GM23338 (cell line): ENCODE measurements at regions not wholly inside any gene's neighbourhood (a gene's known extent, or its start where the extent isn't known, plus 50 kb on each side); places are given as distances from the start of the nearest gene placed in this dataset.

Experiments
- ATAC-seq: fragments of 200-7000 bp; cut with Tn5 transposase; 3 replicates; pipeline ENCODE4 v1.9.1; 2020
- DNase-seq: peaks from one replicate; pipeline ENCODE4 v3.0.0-alpha.2; 2015; ENCODE audit warnings: low spot score
- H2AFZ ChIP-seq: fragments of 200-600 bp; sonication (generic); 2 replicates; pipeline ENCODE4 v1.8.0; 2016; ENCODE audit warnings: antibody characterized with exemption, mild to moderate bottlenecking, moderate library complexity
- H3F3A ChIP-seq: fragments of 200-600 bp; sonication (generic); replicated peaks from 2 replicates; pipeline ENCODE4 v1.8.0; 2017; ENCODE audit warnings: antibody characterized with exemption, mixed run types, low read depth
- H3K27ac ChIP-seq: fragments of 200-600 bp; sonication (generic); 2 replicates; pipeline ENCODE4 v1.6.1; 2016; ENCODE audit warnings: low read depth
- H3K27me3 ChIP-seq: fragments of 200-600 bp; sonication (generic); 2 replicates; pipeline ENCODE4 v1.8.0; 2016; ENCODE audit warnings: mild to moderate bottlenecking, mixed run types, moderate library complexity; ENCODE audit not compliant: insufficient read depth
- H3K36me3 ChIP-seq: fragments of 200-600 bp; sonication (generic); 2 replicates; pipeline ENCODE4 v1.8.0; 2016; ENCODE audit warnings: mild to moderate bottlenecking; ENCODE audit not compliant: insufficient read depth
- H3K4me1 ChIP-seq: fragments of 200-600 bp; sonication (generic); 2 replicates; pipeline ENCODE4 v1.8.0; 2016; ENCODE audit warnings: mild to moderate bottlenecking, moderate library complexity; ENCODE audit not compliant: insufficient read depth
- H3K4me2 ChIP-seq: fragments of 200-600 bp; sonication (generic); 2 replicates; pipeline ENCODE4 v1.7.1; 2017; ENCODE audit warnings: mixed run types
- H3K4me3 ChIP-seq: fragments of 200-600 bp; sonication (generic); 2 replicates; pipeline ENCODE4 v1.6.1; 2016; ENCODE audit warnings: mixed run types
- H3K79me2 ChIP-seq: fragments of 200-600 bp; sonication (generic); replicated peaks from 2 replicates; pipeline ENCODE4 v1.8.0; 2017; ENCODE audit warnings: mild to moderate bottlenecking; ENCODE audit not compliant: insufficient read depth
- H3K9me2 ChIP-seq: fragments of 200-600 bp; sonication (generic); 2 replicates; pipeline ENCODE4 v1.8.0; 2017; ENCODE audit not compliant: insufficient read depth
- H4K20me1 ChIP-seq: fragments of 200-600 bp; sonication (generic); replicated peaks from 2 replicates; pipeline ENCODE4 v1.8.0; 2017; ENCODE audit warnings: mild to moderate bottlenecking; ENCODE audit not compliant: insufficient read depth
- H3K27ac Mint-ChIP-seq: 2 replicates; pipeline ENCODE4 v1.8.0; 2020; ENCODE audit warnings: inconsistent platforms, mild to moderate bottlenecking, moderate library complexity, mixed read lengths
- H3K27me3 Mint-ChIP-seq: 3 replicates; pipeline ENCODE4 v1.8.0; 2022; ENCODE audit warnings: low read depth, mild to moderate bottlenecking, moderate library complexity, mixed read lengths, inconsistent platforms; ENCODE audit not compliant: insufficient read depth, poor library complexity
- H3K36me3 Mint-ChIP-seq: 3 replicates; pipeline ENCODE4 v1.8.0; 2021; ENCODE audit warnings: low read depth, mild to moderate bottlenecking, inconsistent platforms, moderate library complexity, mixed read lengths
- H3K4me1 Mint-ChIP-seq: 3 replicates; pipeline ENCODE4 v1.8.0; 2020; ENCODE audit warnings: mild to moderate bottlenecking, inconsistent platforms, mixed read lengths
- H3K4me3 Mint-ChIP-seq: 3 replicates; pipeline ENCODE4 v1.8.0; 2021; ENCODE audit warnings: moderate library complexity, mild to moderate bottlenecking, inconsistent platforms, mixed read lengths
- H3K9me3 Mint-ChIP-seq: 3 replicates; pipeline ENCODE4 v1.8.0; 2020; ENCODE audit warnings: moderate library complexity, mild to moderate bottlenecking, inconsistent platforms, mixed read lengths
- CREB1 ChIP-seq: fragments of 250-450 bp; sonication (Bioruptor Pico); IDR thresholded peaks from 2 replicates; pipeline ENCODE4 v1.5.0; 2020; ENCODE audit warnings: low read depth, mild to moderate bottlenecking, moderate library complexity
- CTCF ChIP-seq, 2 experiments: fragments of 200-600 bp in 1 of 2; sonication (generic) in 1 of 2; conservative IDR thresholded peaks; 2 replicates each; pipeline versions ENCODE4 v1.5.1 to v1.6.1; 2016 to 2017; ENCODE audit warnings: antibody characterized with exemption in 2 of 2, low read depth in 2 of 2, mild to moderate bottlenecking in 2 of 2, moderate library complexity in 1 of 2
- ETS1 ChIP-seq: IDR thresholded peaks from 2 replicates; pipeline ENCODE4 v1.6.1; 2016; ENCODE audit warnings: antibody characterized with exemption
- EZH2 ChIP-seq: fragments of 200-600 bp; sonication (generic); IDR thresholded peaks from one replicate; pipeline ENCODE4 v1.8.0; 2017; ENCODE audit warnings: antibody characterized with exemption, mild to moderate bottlenecking, low read depth; ENCODE audit not compliant: unreplicated experiment
- EZH2phosphoT487 ChIP-seq: fragments of 200-600 bp; sonication (generic); IDR thresholded peaks from one replicate; pipeline ENCODE4 v1.8.1; 2018; ENCODE audit warnings: antibody characterized with exemption; ENCODE audit not compliant: unreplicated experiment
- REST ChIP-seq: IDR thresholded peaks from one replicate; pipeline ENCODE4 v1.6.1; 2018; ENCODE audit warnings: antibody characterized with exemption; ENCODE audit not compliant: unreplicated experiment
- ZNF114 ChIP-seq: fragments of 250-450 bp; sonication (Bioruptor Pico); IDR thresholded peaks from 2 replicates; pipeline ENCODE4 v1.5.0; 2020; ENCODE audit warnings: mild to moderate bottlenecking, moderate library complexity
- ZNF331 ChIP-seq: fragments of 250-450 bp; sonication (Bioruptor Pico); IDR thresholded peaks from 2 replicates; pipeline ENCODE4 v1.5.0; 2020; ENCODE audit warnings: low read depth, mild to moderate bottlenecking, moderate library complexity
- ZNF462 ChIP-seq: fragments of 250-450 bp; sonication (Bioruptor Pico); IDR thresholded peaks from 2 replicates; pipeline ENCODE4 v1.5.0; 2020; ENCODE audit warnings: mild to moderate bottlenecking, moderate library complexity

- Histone ChIP-seq H3K36me3 (no peaks in the 10 kb centered on the region), H3K9me2 (no peaks in the 10 kb centered on the region), H3K4me1 (peaks cover 7% of the 10 kb centered on the region; the same call in 1 of the 2 replicates), H3K4me3 (no peak overlapping the region), H3K4me2 (no peak overlapping the region), H4K20me1 (no peaks in the 10 kb centered on the region), H3K27ac (no peak overlapping the region), H3F3A (no peaks in the 10 kb centered on the region), H3K79me2 (no peaks in the 10 kb centered on the region), H3K27me3 (no peaks in the 10 kb centered on the region), H2AFZ (0 out of 2 replicates have a peak overlapping the region, but pooled peaks have one; percentile 70)
- DNase-seq (no peak), ATAC-seq (peak; percentile 23)
- no peaks in the 10 kb centered on the region for H3K9me3 Mint-ChIP-seq
- H3K4me1 Mint-ChIP-seq, result peaks cover 45% of the 10 kb centered on the region
- no peak overlapping the region for H3K4me3 Mint-ChIP-seq
- no peak overlapping the region for H3K27ac Mint-ChIP-seq
- TF ChIP-seq EZH2phosphoT487 (no peak), CREB1 (CRISPR knock-in tag) (no peak), ZNF462 (CRISPR knock-in tag) (no peak), EZH2 (no peak), ETS1 (no peak), ZNF114 (CRISPR knock-in tag) (no peak), ZNF331 (CRISPR knock-in tag) (no peak), REST (no peak), CTCF (conservative IDR thresholded peaks at IDR 0.05; ENCODE audit: low read depth in 2 of 2) (no peak)
- H3K27me3 Mint-ChIP-seq, result peaks cover 6% of the 10 kb centered on the region
- no peaks in the 10 kb centered on the region for H3K36me3 Mint-ChIP-seq
Observed at GRCh38 chr15:66634540-66634939, 67.5 kb upstream of the SMAD6 start.
